Bronchial epithelial cell (primary cell): ENCODE measurements at regions not wholly inside any gene's neighbourhood (a gene's known extent, or its start where the extent isn't known, plus 50 kb on each side); places are given as distances from the start of the nearest gene placed in this dataset.

Source experiments
- DNase-seq: peaks from one replicate; pipeline ENCODE4 v3.0.0-alpha.2; 2010; ENCODE audit warnings: low read depth
- FAIRE-seq: peaks from 2 replicates; lab custom pipeline; 2011; peaks lifted over from hg19 to GRCh38; lab: Jason Lieb, UNC
- H3K27me3 ChIP-seq: 2 replicates; pipeline ENCODE4 v1.5.1; 2011; ENCODE audit warnings: low read length; ENCODE audit not compliant: control insufficient read depth, insufficient read depth
- H3K36me3 ChIP-seq: 2 replicates; pipeline ENCODE4 v1.5.1; 2011; ENCODE audit warnings: low read length; ENCODE audit not compliant: control insufficient read depth, insufficient read depth
- H3K4me3 ChIP-seq: 2 replicates; pipeline ENCODE4 v1.5.1; 2011; ENCODE audit warnings: mild to moderate bottlenecking, low read depth, low read length, control low read depth
- CTCF ChIP-seq: IDR thresholded peaks from 2 replicates; pipeline ENCODE4 v1.5.1; 2011; ENCODE audit warnings: mild to moderate bottlenecking, moderate library complexity, low read length, control low read depth, inconsistent platforms; ENCODE audit not compliant: insufficient read depth, severe bottlenecking

GRCh38 chr5:135182675-135183074 lies 148.6 kb upstream of the PITX1 start:
- H3K4me3 ChIP-seq, result no peak overlapping the region
- FAIRE-seq, result no peak
- H3K36me3 ChIP-seq, result no peaks in the 10 kb centered on the region
- TF ChIP-seq CTCF, result no peak
- H3K27me3 ChIP-seq, result no peaks in the 10 kb centered on the region
- no peak for DNase-seq

- TF ChIP-seq CTCF, result no peak
- DNase-seq (no peak), FAIRE-seq (no peak)
- no peak overlapping the region for H3K4me3 ChIP-seq
- no peaks in the 10 kb centered on the region for H3K36me3 ChIP-seq
- no peaks in the 10 kb centered on the region for H3K27me3 ChIP-seq
These were observed 147.6 kb upstream of the PITX1 start for GRCh38 chr5:135181653-135182052.

- no peaks in the 10 kb centered on the region for H3K36me3 ChIP-seq
- FAIRE-seq (no peak), DNase-seq (no peak)
- H3K27me3 ChIP-seq, result no peaks in the 10 kb centered on the region
- H3K4me3 ChIP-seq, result no peak overlapping the region
- no peak for TF ChIP-seq CTCF
These were observed 145.4 kb upstream of the PITX1 start for GRCh38 chr5:135179308-135179980.

GRCh38 chr5:135178476-135179155 lies 144.6 kb upstream of the PITX1 start:
- Histone ChIP-seq H3K36me3 (no peaks in the 10 kb centered on the region), H3K4me3 (no peak overlapping the region), H3K27me3 (no peaks in the 10 kb centered on the region)
- FAIRE-seq (no peak), DNase-seq (no peak)
- no peak for TF ChIP-seq CTCF

GRCh38 chr5:135177591-135177990 lies 143.6 kb upstream of the PITX1 start:
- Histone ChIP-seq H3K36me3 (no peaks in the 10 kb centered on the region), H3K27me3 (no peaks in the 10 kb centered on the region), H3K4me3 (no peak overlapping the region)
- FAIRE-seq (no peak), DNase-seq (no peak)
- TF ChIP-seq CTCF, result no peak
